Caco-2 (cell line): ENCODE measurements at regions not wholly inside any gene's neighbourhood (a gene's known extent, or its start where the extent isn't known, plus 50 kb on each side); places are given as distances from the start of the nearest gene placed in this dataset.

ENCODE experiments used
- BruUV-seq: library from RNA; stranded (reverse); fragments of 400-500 nt; replicated peaks from 2 replicates; lab custom pipeline; 2021; lab: Mats Ljungman, UMichigan
- CTCF ChIA-PET: fragments of 300-600 bp; sonication (Branson Sonifier 250); formaldehyde crosslinking; loops from one replicate; lab custom pipeline; 2022; ENCODE audit warnings: antibody characterized with exemption; lab: Charles Lee
- POLR2A ChIA-PET: fragments of 300-600 bp; sonication (Branson Sonifier 250); formaldehyde crosslinking; loops from one replicate; lab custom pipeline; 2022; ENCODE audit warnings: antibody characterized with exemption; lab: Charles Lee
- DNase-seq, 2 experiments: peaks; one replicate each; pipeline versions ENCODE4 v3.0.0 to v3.0.0-alpha.2; 2020 to 2022
- H3K27me3 ChIP-seq: replicated peaks from 2 replicates; pipeline ENCODE4 v1.6.0; 2011; ENCODE audit warnings: low read length; ENCODE audit not compliant: control insufficient read depth, insufficient read depth
- H3K36me3 ChIP-seq: 2 replicates; pipeline ENCODE4 v1.5.1; 2011; ENCODE audit warnings: low read length; ENCODE audit not compliant: control insufficient read depth, insufficient read depth
- H3K4me1 ChIP-seq: fragments of 250-450 bp; sonication (Bioruptor Pico); 2 replicates; pipeline ENCODE4 v1.5.1; 2020; ENCODE audit warnings: mild to moderate bottlenecking
- H3K4me3 ChIP-seq: 2 replicates; pipeline ENCODE4 v1.5.1; 2011; ENCODE audit warnings: low read depth, mild to moderate bottlenecking, control low read depth, low read length
- H3K9me3 ChIP-seq: fragments of 250-450 bp; sonication (Bioruptor Pico); 2 replicates; pipeline ENCODE4 v1.5.1; 2020; ENCODE audit warnings: mild to moderate bottlenecking, moderate library complexity
- H3K27ac Mint-ChIP-seq: one replicate; pipeline ENCODE4 v1.8.0; 2022; ENCODE audit warnings: mixed read lengths; ENCODE audit not compliant: unreplicated experiment
- H3K27me3 Mint-ChIP-seq: one replicate; pipeline ENCODE4 v1.8.0; 2022; ENCODE audit warnings: mixed read lengths; ENCODE audit not compliant: insufficient read depth, unreplicated experiment
- H3K36me3 Mint-ChIP-seq: one replicate; pipeline ENCODE4 v1.8.0; 2022; ENCODE audit warnings: mild to moderate bottlenecking, mixed read lengths; ENCODE audit not compliant: insufficient read depth, unreplicated experiment
- H3K4me1 Mint-ChIP-seq: one replicate; pipeline ENCODE4 v1.8.0; 2022; ENCODE audit warnings: low read depth, mixed read lengths; ENCODE audit not compliant: unreplicated experiment
- H3K4me3 Mint-ChIP-seq: one replicate; pipeline ENCODE4 v1.8.0; 2022; ENCODE audit warnings: mild to moderate bottlenecking, moderate library complexity, mixed read lengths; ENCODE audit not compliant: unreplicated experiment
- H3K9me3 Mint-ChIP-seq: one replicate; pipeline ENCODE4 v1.8.0; 2022; ENCODE audit warnings: mixed read lengths; ENCODE audit not compliant: unreplicated experiment
- intact Hi-C: fragments of 100-400 bp; cut with micrococcal nuclease; formaldehyde crosslinking; loops from one replicate; pipeline ENCODE4 v1.10.0; 2022; ENCODE audit not compliant: unreplicated experiment
- TF ChIP-seq, protein P1 (sequence below), 2 experiments: fragments of 200-600 bp in 1 of 2; IDR thresholded peaks; 1 replicate in 1 of 2; 2 replicates in 1 of 2; pipeline versions ENCODE4 v1.5.1 to v1.8.0; 2011 to 2022; ENCODE audit warnings: antibody characterized with exemption in 1 of 2, control low read depth in 1 of 2, inconsistent platforms in 1 of 2, low read depth in 1 of 2, low read length in 1 of 2, mild to moderate bottlenecking in 1 of 2, moderate library complexity in 1 of 2; ENCODE audit not compliant: insufficient read depth in 1 of 2, severe bottlenecking in 1 of 2, unreplicated experiment in 1 of 2

DNA sequence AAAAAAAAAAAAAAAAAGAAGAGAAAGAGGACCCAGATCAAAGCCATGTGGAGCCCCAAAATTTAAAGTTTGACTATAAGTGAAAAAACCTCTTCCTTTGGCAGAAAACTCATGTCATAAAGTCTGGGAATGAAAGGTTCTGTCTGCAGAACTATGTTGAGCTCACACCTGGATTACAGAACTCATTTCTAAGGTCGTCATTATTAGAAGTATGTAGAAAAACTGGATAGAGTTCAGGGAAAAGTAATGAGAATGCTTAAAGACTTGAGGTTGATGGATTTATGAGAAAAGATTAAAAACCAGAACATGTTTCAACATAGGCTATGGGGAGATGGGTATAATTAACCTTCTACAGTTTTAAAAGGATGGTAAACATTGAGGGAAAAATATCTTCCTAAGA lies 90.7 kb upstream of the COL11A1 start:
- no peaks in the 10 kb centered on the region for H3K4me1 ChIP-seq
- no peak overlapping the region for H3K4me3 ChIP-seq
- intact Hi-C loops: no loop called here
- no peaks in the 10 kb centered on the region for H3K9me3 Mint-ChIP-seq
- no TSS peak for BruUV-seq
- no peaks in the 10 kb centered on the region for H3K36me3 ChIP-seq
- POLR2A ChIA-PET: no interaction called here
- no peaks in the 10 kb centered on the region for H3K9me3 ChIP-seq
- no peaks in the 10 kb centered on the region for H3K27me3 Mint-ChIP-seq
- H3K36me3 Mint-ChIP-seq: no peaks in the 10 kb centered on the region
- CTCF ChIA-PET: no interaction called here
- no peak overlapping the region for H3K27ac Mint-ChIP-seq
- no peaks in the 10 kb centered on the region for H3K4me1 Mint-ChIP-seq
- H3K4me3 Mint-ChIP-seq: no peak overlapping the region
- TF ChIP-seq, protein P1, sequence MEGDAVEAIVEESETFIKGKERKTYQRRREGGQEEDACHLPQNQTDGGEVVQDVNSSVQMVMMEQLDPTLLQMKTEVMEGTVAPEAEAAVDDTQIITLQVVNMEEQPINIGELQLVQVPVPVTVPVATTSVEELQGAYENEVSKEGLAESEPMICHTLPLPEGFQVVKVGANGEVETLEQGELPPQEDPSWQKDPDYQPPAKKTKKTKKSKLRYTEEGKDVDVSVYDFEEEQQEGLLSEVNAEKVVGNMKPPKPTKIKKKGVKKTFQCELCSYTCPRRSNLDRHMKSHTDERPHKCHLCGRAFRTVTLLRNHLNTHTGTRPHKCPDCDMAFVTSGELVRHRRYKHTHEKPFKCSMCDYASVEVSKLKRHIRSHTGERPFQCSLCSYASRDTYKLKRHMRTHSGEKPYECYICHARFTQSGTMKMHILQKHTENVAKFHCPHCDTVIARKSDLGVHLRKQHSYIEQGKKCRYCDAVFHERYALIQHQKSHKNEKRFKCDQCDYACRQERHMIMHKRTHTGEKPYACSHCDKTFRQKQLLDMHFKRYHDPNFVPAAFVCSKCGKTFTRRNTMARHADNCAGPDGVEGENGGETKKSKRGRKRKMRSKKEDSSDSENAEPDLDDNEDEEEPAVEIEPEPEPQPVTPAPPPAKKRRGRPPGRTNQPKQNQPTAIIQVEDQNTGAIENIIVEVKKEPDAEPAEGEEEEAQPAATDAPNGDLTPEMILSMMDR (IDR thresholded peaks at IDR 0.05; ENCODE audit: insufficient read depth in 1 of 2, low read depth in 1 of 2, low read length in 1 of 2, severe bottlenecking in 1 of 2, unreplicated experiment in 1 of 2): no peak
- no peak for DNase-seq
- no peaks in the 10 kb centered on the region for H3K27me3 ChIP-seq

DNA sequence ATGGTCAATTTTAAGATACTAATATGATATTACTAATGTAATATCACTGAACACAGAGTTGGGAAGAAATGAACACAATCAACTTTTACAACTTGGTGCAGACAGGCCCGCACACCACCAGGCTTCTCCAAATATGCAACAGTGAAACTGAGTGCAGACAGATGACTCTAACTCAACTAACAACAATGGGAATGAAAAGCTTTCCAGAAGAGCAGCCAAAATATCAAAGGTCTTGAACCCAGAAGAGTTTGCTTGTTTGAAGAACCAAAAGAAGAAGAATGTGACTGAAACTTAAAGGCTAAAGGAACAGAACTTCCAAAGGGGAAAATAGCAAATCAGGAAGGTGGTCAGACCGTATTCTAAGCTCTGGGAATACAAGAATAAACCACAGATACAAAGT lies 89.8 kb upstream of the COL11A1 start:
- ChIA-PET POLR2A (no interaction called here), CTCF (no interaction called here)
- Mint-ChIP-seq H3K36me3 (no peaks in the 10 kb centered on the region), H3K4me3 (no peak overlapping the region), H3K27me3 (no peaks in the 10 kb centered on the region), H3K9me3 (no peaks in the 10 kb centered on the region), H3K4me1 (no peaks in the 10 kb centered on the region), H3K27ac (no peak overlapping the region)
- H3K36me3 ChIP-seq: no peaks in the 10 kb centered on the region
- no peak overlapping the region for H3K4me3 ChIP-seq
- no TSS peak for BruUV-seq
- TF ChIP-seq, protein P1 (IDR thresholded peaks at IDR 0.05; ENCODE audit: insufficient read depth in 1 of 2, low read depth in 1 of 2, low read length in 1 of 2, severe bottlenecking in 1 of 2, unreplicated experiment in 1 of 2): no peak
- DNase-seq: no peak
- H3K4me1 ChIP-seq: no peaks in the 10 kb centered on the region
- no peaks in the 10 kb centered on the region for H3K9me3 ChIP-seq
- no peaks in the 10 kb centered on the region for H3K27me3 ChIP-seq
- intact Hi-C loops: no loop called here

DNA sequence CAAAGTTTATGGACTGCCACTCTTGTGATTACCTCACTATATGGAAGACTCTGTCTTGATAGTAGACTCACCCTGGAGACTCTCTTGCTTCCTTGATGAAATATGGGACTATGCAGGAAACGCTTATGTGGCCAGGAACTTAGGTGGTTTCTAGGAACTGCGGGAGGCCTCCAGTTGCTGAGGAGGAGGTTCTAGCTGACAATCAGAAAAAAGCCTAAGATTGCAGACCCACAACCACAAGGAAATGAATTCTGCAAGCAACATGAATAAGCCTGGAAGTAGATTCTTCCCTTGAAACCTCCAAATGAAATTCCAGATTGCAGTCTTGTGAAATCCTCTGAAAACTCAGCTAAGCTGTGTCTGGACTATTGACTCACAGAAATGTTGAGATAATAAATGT lies 88.9 kb upstream of the COL11A1 start:
- ChIA-PET CTCF (no interaction called here), POLR2A (no interaction called here)
- Mint-ChIP-seq H3K4me3 (no peak overlapping the region), H3K36me3 (no peaks in the 10 kb centered on the region), H3K9me3 (no peaks in the 10 kb centered on the region), H3K4me1 (no peaks in the 10 kb centered on the region), H3K27me3 (no peaks in the 10 kb centered on the region), H3K27ac (no peak overlapping the region)
- H3K4me1 ChIP-seq: no peaks in the 10 kb centered on the region
- TF ChIP-seq, protein P1 (IDR thresholded peaks at IDR 0.05; ENCODE audit: insufficient read depth in 1 of 2, low read depth in 1 of 2, low read length in 1 of 2, severe bottlenecking in 1 of 2, unreplicated experiment in 1 of 2): no peak
- no peaks in the 10 kb centered on the region for H3K27me3 ChIP-seq
- intact Hi-C loops: no loop called here
- no peaks in the 10 kb centered on the region for H3K9me3 ChIP-seq
- no peak overlapping the region for H3K4me3 ChIP-seq
- BruUV-seq: no TSS peak
- no peaks in the 10 kb centered on the region for H3K36me3 ChIP-seq
- no peak for DNase-seq
